ENCODE measurements at regions not wholly inside any gene's neighbourhood (a gene's known extent, or its start where the extent isn't known, plus 50 kb on each side); places are given as distances from the start of the nearest gene placed in this dataset.

- no peak overlapping the region for H3K9ac ChIP-seq (ENCODE audit: low read length)
- no peak overlapping the region for H3K27ac ChIP-seq (ENCODE audit: low read depth, low read length)
- no peaks in the 10 kb centered on the region for H3K27me3 ChIP-seq (ENCODE audit: control insufficient read depth, insufficient read depth, low read length)
- H3K4me1 ChIP-seq (ENCODE audit: control insufficient read depth, insufficient read depth, low read length) = no peaks in the 10 kb centered on the region
- H3K4me3 ChIP-seq (ENCODE audit: low read length) = no peak overlapping the region
- no peaks in the 10 kb centered on the region for H3K36me3 ChIP-seq (ENCODE audit: control insufficient read depth, insufficient read depth, low read length)
These were observed 225.5 kb downstream of the HDGFL1 start for GRCh38 chr6:22794844-22795243.

GRCh38 chr6:22800451-22800850 lies 231.1 kb downstream of the HDGFL1 start:
- Histone ChIP-seq H3K4me3 (ENCODE audit: low read length) (no peak overlapping the region), H3K9ac (ENCODE audit: low read length) (no peak overlapping the region), H3K36me3 (ENCODE audit: control insufficient read depth, insufficient read depth, low read length) (no peaks in the 10 kb centered on the region), H3K27me3 (ENCODE audit: control insufficient read depth, insufficient read depth, low read length) (no peaks in the 10 kb centered on the region), H3K27ac (ENCODE audit: low read depth, low read length) (no peak overlapping the region), H3K4me1 (ENCODE audit: control insufficient read depth, insufficient read depth, low read length) (no peaks in the 10 kb centered on the region)

- no peaks in the 10 kb centered on the region for H3K4me1 ChIP-seq (ENCODE audit: control insufficient read depth, insufficient read depth, low read length)
- H3K27me3 ChIP-seq (ENCODE audit: control insufficient read depth, insufficient read depth, low read length) = no peaks in the 10 kb centered on the region
- H3K9ac ChIP-seq (ENCODE audit: low read length) = no peak overlapping the region
- H3K27ac ChIP-seq (ENCODE audit: low read depth, low read length) = no peak overlapping the region
- H3K4me3 ChIP-seq (ENCODE audit: low read length) = no peak overlapping the region
- H3K36me3 ChIP-seq (ENCODE audit: control insufficient read depth, insufficient read depth, low read length) = no peaks in the 10 kb centered on the region
These were observed 232.5 kb downstream of the HDGFL1 start for GRCh38 chr6:22801831-22802230.

GRCh38 chr6:22804620-22805261 lies 235.4 kb downstream of the HDGFL1 start:
- Histone ChIP-seq H3K4me1 (ENCODE audit: control insufficient read depth, insufficient read depth, low read length) (no peaks in the 10 kb centered on the region), H3K36me3 (ENCODE audit: control insufficient read depth, insufficient read depth, low read length) (no peaks in the 10 kb centered on the region), H3K9ac (ENCODE audit: low read length) (no peak overlapping the region), H3K27ac (ENCODE audit: low read depth, low read length) (no peak overlapping the region), H3K27me3 (ENCODE audit: control insufficient read depth, insufficient read depth, low read length) (no peaks in the 10 kb centered on the region), H3K4me3 (ENCODE audit: low read length) (no peak overlapping the region)

GRCh38 chr6:22807261-22807660 lies 237.9 kb downstream of the HDGFL1 start:
- H3K4me3 ChIP-seq (ENCODE audit: low read length) = no peak overlapping the region
- H3K4me1 ChIP-seq (ENCODE audit: control insufficient read depth, insufficient read depth, low read length) = no peaks in the 10 kb centered on the region
- no peak overlapping the region for H3K9ac ChIP-seq (ENCODE audit: low read length)
- no peaks in the 10 kb centered on the region for H3K27me3 ChIP-seq (ENCODE audit: control insufficient read depth, insufficient read depth, low read length)
- no peak overlapping the region for H3K27ac ChIP-seq (ENCODE audit: low read depth, low read length)
- no peaks in the 10 kb centered on the region for H3K36me3 ChIP-seq (ENCODE audit: control insufficient read depth, insufficient read depth, low read length)

GRCh38 chr6:22807818-22808217 lies 238.5 kb downstream of the HDGFL1 start:
- Histone ChIP-seq H3K27ac (ENCODE audit: low read depth, low read length) (no peak overlapping the region), H3K27me3 (ENCODE audit: control insufficient read depth, insufficient read depth, low read length) (no peaks in the 10 kb centered on the region), H3K4me3 (ENCODE audit: low read length) (no peak overlapping the region), H3K4me1 (ENCODE audit: control insufficient read depth, insufficient read depth, low read length) (no peaks in the 10 kb centered on the region), H3K9ac (ENCODE audit: low read length) (no peak overlapping the region), H3K36me3 (ENCODE audit: control insufficient read depth, insufficient read depth, low read length) (no peaks in the 10 kb centered on the region)

- no peak overlapping the region for H3K27ac ChIP-seq (ENCODE audit: low read depth, low read length)
These were observed 239.1 kb downstream of the HDGFL1 start for GRCh38 chr6:22808466-22808865.

GRCh38 chr6:22809370-22809769 lies 240.0 kb downstream of the HDGFL1 start:
- H3K4me3 ChIP-seq (ENCODE audit: low read length) = no peak overlapping the region
- H3K27me3 ChIP-seq (ENCODE audit: control insufficient read depth, insufficient read depth, low read length) = no peaks in the 10 kb centered on the region
- no peak overlapping the region for H3K9ac ChIP-seq (ENCODE audit: low read length)

More at GRCh38 chr6:22808466-22808865, 239.1 kb downstream of the HDGFL1 start:
- no peaks in the 10 kb centered on the region for H3K36me3 ChIP-seq (ENCODE audit: control insufficient read depth, insufficient read depth, low read length)
- no peaks in the 10 kb centered on the region for H3K4me1 ChIP-seq (ENCODE audit: control insufficient read depth, insufficient read depth, low read length)
- H3K27me3 ChIP-seq (ENCODE audit: control insufficient read depth, insufficient read depth, low read length) = no peaks in the 10 kb centered on the region
- no peak overlapping the region for H3K4me3 ChIP-seq (ENCODE audit: low read length)
- H3K9ac ChIP-seq (ENCODE audit: low read length) = no peak overlapping the region

GRCh38 chr6:22819209-22819608 lies 249.8 kb downstream of the HDGFL1 start:
- Histone ChIP-seq H3K9ac (ENCODE audit: low read length) (no peak overlapping the region), H3K27me3 (ENCODE audit: control insufficient read depth, insufficient read depth, low read length) (no peaks in the 10 kb centered on the region), H3K27ac (ENCODE audit: low read depth, low read length) (no peak overlapping the region), H3K36me3 (ENCODE audit: control insufficient read depth, insufficient read depth, low read length) (no peaks in the 10 kb centered on the region), H3K4me3 (ENCODE audit: low read length) (no peak overlapping the region), H3K4me1 (ENCODE audit: control insufficient read depth, insufficient read depth, low read length) (no peaks in the 10 kb centered on the region)

More at GRCh38 chr6:22809370-22809769, 240.0 kb downstream of the HDGFL1 start:
- Histone ChIP-seq H3K4me1 (ENCODE audit: control insufficient read depth, insufficient read depth, low read length) (no peaks in the 10 kb centered on the region), H3K27ac (ENCODE audit: low read depth, low read length) (no peak overlapping the region), H3K36me3 (ENCODE audit: control insufficient read depth, insufficient read depth, low read length) (no peaks in the 10 kb centered on the region)

- no peak overlapping the region for H3K27ac ChIP-seq (ENCODE audit: low read depth, low read length)
- H3K4me3 ChIP-seq (ENCODE audit: low read length) = no peak overlapping the region
- no peaks in the 10 kb centered on the region for H3K4me1 ChIP-seq (ENCODE audit: control insufficient read depth, insufficient read depth, low read length)
- no peaks in the 10 kb centered on the region for H3K27me3 ChIP-seq (ENCODE audit: control insufficient read depth, insufficient read depth, low read length)
- H3K9ac ChIP-seq (ENCODE audit: low read length) = no peak overlapping the region
- no peaks in the 10 kb centered on the region for H3K36me3 ChIP-seq (ENCODE audit: control insufficient read depth, insufficient read depth, low read length)
These were observed 252.4 kb downstream of the HDGFL1 start for GRCh38 chr6:22821664-22822320.

GRCh38 chr6:22825210-22825609 lies 255.8 kb downstream of the HDGFL1 start:
- Histone ChIP-seq H3K36me3 (ENCODE audit: control insufficient read depth, insufficient read depth, low read length) (no peaks in the 10 kb centered on the region), H3K27ac (ENCODE audit: low read depth, low read length) (no peak overlapping the region), H3K4me1 (ENCODE audit: control insufficient read depth, insufficient read depth, low read length) (peaks cover 3% of the 10 kb centered on the region), H3K9ac (ENCODE audit: low read length) (no peak overlapping the region), H3K27me3 (ENCODE audit: control insufficient read depth, insufficient read depth, low read length) (no peaks in the 10 kb centered on the region), H3K4me3 (ENCODE audit: low read length) (no peak overlapping the region)

GRCh38 chr6:22826961-22827360 lies 257.6 kb downstream of the HDGFL1 start:
- Histone ChIP-seq H3K9ac (ENCODE audit: low read length) (no peak overlapping the region), H3K4me3 (ENCODE audit: low read length) (no peak overlapping the region), H3K27ac (ENCODE audit: low read depth, low read length) (no peak overlapping the region), H3K27me3 (ENCODE audit: control insufficient read depth, insufficient read depth, low read length) (no peaks in the 10 kb centered on the region), H3K36me3 (ENCODE audit: control insufficient read depth, insufficient read depth, low read length) (no peaks in the 10 kb centered on the region), H3K4me1 (ENCODE audit: control insufficient read depth, insufficient read depth, low read length) (peaks cover 3% of the 10 kb centered on the region)

GRCh38 chr6:22827760-22828159 lies 258.4 kb downstream of the HDGFL1 start:
- Histone ChIP-seq H3K27ac (ENCODE audit: low read depth, low read length) (no peak overlapping the region), H3K36me3 (ENCODE audit: control insufficient read depth, insufficient read depth, low read length) (no peaks in the 10 kb centered on the region), H3K4me1 (ENCODE audit: control insufficient read depth, insufficient read depth, low read length) (peaks cover 3% of the 10 kb centered on the region), H3K9ac (ENCODE audit: low read length) (no peak overlapping the region), H3K27me3 (ENCODE audit: control insufficient read depth, insufficient read depth, low read length) (no peaks in the 10 kb centered on the region), H3K4me3 (ENCODE audit: low read length) (no peak overlapping the region)
